ENCODE measurements at regions not wholly inside any gene's neighbourhood (a gene's known extent, or its start where the extent isn't known, plus 50 kb on each side); places are given as distances from the start of the nearest gene placed in this dataset.

- Histone ChIP-seq H3K79me2 (ENCODE audit: control insufficient read depth, low read length) (no peaks in the 10 kb centered on the region), H3K4me3 (ENCODE audit: low read length) (no peak overlapping the region), H3K27ac (ENCODE audit: low read depth, low read length) (no peak overlapping the region), H3K36me3 (ENCODE audit: control insufficient read depth, low read length) (no peaks in the 10 kb centered on the region), H3K4me2 (ENCODE audit: low read length) (no peak overlapping the region), H3K4me1 (ENCODE audit: control insufficient read depth, low read length) (no peaks in the 10 kb centered on the region), H4K20me1 (ENCODE audit: control insufficient read depth, insufficient read depth, low read depth, low read length) (no peaks in the 10 kb centered on the region), H3K27me3 (ENCODE audit: control insufficient read depth, low read length) (no peaks in the 10 kb centered on the region), H3F3A (ENCODE audit: control insufficient read depth, insufficient read depth) (no peaks in the 10 kb centered on the region), H3K9me3 (ENCODE audit: control insufficient read depth, insufficient read depth, low read length) (no peaks in the 10 kb centered on the region), H3K9me2 (replicated peaks; ENCODE audit: control insufficient read depth, low read length) (no peaks in the 10 kb centered on the region)
- TF ChIP-seq EZH2phosphoT487 (IDR thresholded peaks at IDR 0.05; ENCODE audit: borderline replicate concordance, low read length), result no peak
- no peak for TF ChIP-seq CTCF (IDR thresholded peaks at IDR 0.05; ENCODE audit: low read depth, low read length, poor library complexity, severe bottlenecking)
Observed at GRCh38 chr18:29531746-29532145, 1354.8 kb upstream of the CDH2 start.

- Histone ChIP-seq H3K79me2 (ENCODE audit: control insufficient read depth, low read length) (no peaks in the 10 kb centered on the region), H3F3A (ENCODE audit: control insufficient read depth, insufficient read depth) (no peaks in the 10 kb centered on the region), H3K27ac (ENCODE audit: low read depth, low read length) (no peak overlapping the region), H3K27me3 (ENCODE audit: control insufficient read depth, low read length) (no peaks in the 10 kb centered on the region), H3K9me3 (ENCODE audit: control insufficient read depth, insufficient read depth, low read length) (no peaks in the 10 kb centered on the region), H3K9me2 (replicated peaks; ENCODE audit: control insufficient read depth, low read length) (no peaks in the 10 kb centered on the region), H3K36me3 (ENCODE audit: control insufficient read depth, low read length) (no peaks in the 10 kb centered on the region), H3K4me2 (ENCODE audit: low read length) (no peak overlapping the region), H4K20me1 (ENCODE audit: control insufficient read depth, insufficient read depth, low read depth, low read length) (no peaks in the 10 kb centered on the region), H3K4me3 (ENCODE audit: low read length) (no peak overlapping the region), H3K4me1 (ENCODE audit: control insufficient read depth, low read length) (no peaks in the 10 kb centered on the region)
- TF ChIP-seq CTCF (IDR thresholded peaks at IDR 0.05; ENCODE audit: low read depth, low read length, poor library complexity, severe bottlenecking), result no peak
- TF ChIP-seq EZH2phosphoT487 (IDR thresholded peaks at IDR 0.05; ENCODE audit: borderline replicate concordance, low read length), result no peak
Observed at GRCh38 chr18:29523371-29523770, 1346.4 kb upstream of the CDH2 start.

GRCh38 chr18:29512761-29513160 is 1335.8 kb upstream of the CDH2 start:
- no peak for TF ChIP-seq EZH2phosphoT487 (IDR thresholded peaks at IDR 0.05; ENCODE audit: borderline replicate concordance, low read length)
- TF ChIP-seq CTCF (IDR thresholded peaks at IDR 0.05; ENCODE audit: low read depth, low read length, poor library complexity, severe bottlenecking), result no peak
- Histone ChIP-seq H3K79me2 (ENCODE audit: control insufficient read depth, low read length) (no peaks in the 10 kb centered on the region), H3K9me2 (replicated peaks; ENCODE audit: control insufficient read depth, low read length) (no peaks in the 10 kb centered on the region), H3K4me1 (ENCODE audit: control insufficient read depth, low read length) (no peaks in the 10 kb centered on the region), H3K27me3 (ENCODE audit: control insufficient read depth, low read length) (no peaks in the 10 kb centered on the region), H3K27ac (ENCODE audit: low read depth, low read length) (no peak overlapping the region), H3K4me2 (ENCODE audit: low read length) (no peak overlapping the region), H3K4me3 (ENCODE audit: low read length) (no peak overlapping the region), H3F3A (ENCODE audit: control insufficient read depth, insufficient read depth) (no peaks in the 10 kb centered on the region), H4K20me1 (ENCODE audit: control insufficient read depth, insufficient read depth, low read depth, low read length) (no peaks in the 10 kb centered on the region), H3K36me3 (ENCODE audit: control insufficient read depth, low read length) (no peaks in the 10 kb centered on the region), H3K9me3 (ENCODE audit: control insufficient read depth, insufficient read depth, low read length) (no peaks in the 10 kb centered on the region)

GRCh38 chr18:29512203-29512602 is 1335.3 kb upstream of the CDH2 start:
- no peaks in the 10 kb centered on the region for H3K4me1 ChIP-seq (ENCODE audit: control insufficient read depth, low read length)
- no peaks in the 10 kb centered on the region for H3K27me3 ChIP-seq (ENCODE audit: control insufficient read depth, low read length)
- no peak for TF ChIP-seq EZH2phosphoT487 (IDR thresholded peaks at IDR 0.05; ENCODE audit: borderline replicate concordance, low read length)
- TF ChIP-seq CTCF (IDR thresholded peaks at IDR 0.05; ENCODE audit: low read depth, low read length, poor library complexity, severe bottlenecking), result no peak
- no peak overlapping the region for H3K27ac ChIP-seq (ENCODE audit: low read depth, low read length)
- H3K9me3 ChIP-seq (ENCODE audit: control insufficient read depth, insufficient read depth, low read length), result no peaks in the 10 kb centered on the region
- H3K79me2 ChIP-seq (ENCODE audit: control insufficient read depth, low read length), result no peaks in the 10 kb centered on the region
- H3K9me2 ChIP-seq (replicated peaks; ENCODE audit: control insufficient read depth, low read length), result no peaks in the 10 kb centered on the region
- H3K36me3 ChIP-seq (ENCODE audit: control insufficient read depth, low read length), result no peaks in the 10 kb centered on the region
- no peaks in the 10 kb centered on the region for H3F3A ChIP-seq (ENCODE audit: control insufficient read depth, insufficient read depth)
- no peak overlapping the region for H3K4me2 ChIP-seq (ENCODE audit: low read length)
- H3K4me3 ChIP-seq (ENCODE audit: low read length), result no peak overlapping the region
- no peaks in the 10 kb centered on the region for H4K20me1 ChIP-seq (ENCODE audit: control insufficient read depth, insufficient read depth, low read depth, low read length)

Measured in DOHH2 (cell line).